Activated CD4-positive, alpha-beta T cell treated with anti-CD3 and anti-CD28 coated beads, Interleukin-2, amount 10 ng/mL, durations not matched to agents 24 days and 14 days (primary cell): ENCODE measurements at regions not wholly inside any gene's neighbourhood (a gene's known extent, or its start where the extent isn't known, plus 50 kb on each side); places are given as distances from the start of the nearest gene placed in this dataset.

Experiments
- DNase-seq: peaks from one replicate; pipeline ENCODE4 v3.0.0; 2022
- H3K27ac Mint-ChIP-seq: one replicate; pipeline ENCODE4 v1.8.0; 2022; ENCODE audit warnings: mild to moderate bottlenecking, mixed read lengths
- H3K27me3 Mint-ChIP-seq: one replicate; pipeline ENCODE4 v1.8.0; 2022; ENCODE audit warnings: mixed read lengths
- H3K36me3 Mint-ChIP-seq: one replicate; pipeline ENCODE4 v1.8.0; 2022; ENCODE audit warnings: low read depth, mild to moderate bottlenecking, mixed read lengths
- H3K4me1 Mint-ChIP-seq: one replicate; pipeline ENCODE4 v1.8.0; 2021; ENCODE audit warnings: mixed read lengths
- H3K4me3 Mint-ChIP-seq: one replicate; pipeline ENCODE4 v1.8.0; 2022; ENCODE audit warnings: mild to moderate bottlenecking, moderate library complexity, mixed read lengths
- H3K9me3 Mint-ChIP-seq: one replicate; pipeline ENCODE4 v1.8.0; 2021; ENCODE audit warnings: mixed read lengths
- intact Hi-C: fragments of 100-400 bp; cut with micrococcal nuclease; formaldehyde crosslinking; loops from one replicate; pipeline ENCODE4 v1.15.1; 2023

GRCh38 chr3:118029049-118029448, 1005.6 kb downstream of the IGSF11 start:
- no peak overlapping the region for H3K4me3 Mint-ChIP-seq
- no peak overlapping the region for H3K27ac Mint-ChIP-seq
- H3K4me1 Mint-ChIP-seq, result no peaks in the 10 kb centered on the region
- intact Hi-C loops, result no loop called here
- no peaks in the 10 kb centered on the region for H3K36me3 Mint-ChIP-seq
- H3K9me3 Mint-ChIP-seq, result peaks cover 4% of the 10 kb centered on the region
- H3K27me3 Mint-ChIP-seq, result no peaks in the 10 kb centered on the region
- no peak for DNase-seq

- DNase-seq, result no peak
- no peaks in the 10 kb centered on the region for H3K27me3 Mint-ChIP-seq
- H3K4me1 Mint-ChIP-seq, result no peaks in the 10 kb centered on the region
- no peaks in the 10 kb centered on the region for H3K36me3 Mint-ChIP-seq
- no peak overlapping the region for H3K27ac Mint-ChIP-seq
- intact Hi-C loops, result no loop called here
- no peak overlapping the region for H3K4me3 Mint-ChIP-seq
- H3K9me3 Mint-ChIP-seq, result peaks cover 7% of the 10 kb centered on the region
Measured at GRCh38 chr3:118036215-118036614, 998.4 kb downstream of the IGSF11 start.

GRCh38 chr3:118055381-118055780, 979.3 kb downstream of the IGSF11 start:
- H3K4me3 Mint-ChIP-seq, result no peak overlapping the region
- H3K27ac Mint-ChIP-seq, result no peak overlapping the region
- no peaks in the 10 kb centered on the region for H3K27me3 Mint-ChIP-seq
- no peaks in the 10 kb centered on the region for H3K9me3 Mint-ChIP-seq
- H3K4me1 Mint-ChIP-seq, result no peaks in the 10 kb centered on the region
- no peak for DNase-seq
- no peaks in the 10 kb centered on the region for H3K36me3 Mint-ChIP-seq
- intact Hi-C loops, result no loop called here

GRCh38 chr3:118057086-118057485, 977.6 kb downstream of the IGSF11 start:
- Mint-ChIP-seq H3K27ac (no peak overlapping the region), H3K36me3 (no peaks in the 10 kb centered on the region), H3K4me1 (no peaks in the 10 kb centered on the region), H3K9me3 (no peaks in the 10 kb centered on the region), H3K27me3 (no peaks in the 10 kb centered on the region), H3K4me3 (no peak overlapping the region)
- intact Hi-C loops, result no loop called here
- no peak for DNase-seq

GRCh38 chr3:118059096-118059495, 975.5 kb downstream of the IGSF11 start:
- Mint-ChIP-seq H3K9me3 (no peaks in the 10 kb centered on the region), H3K27ac (no peak overlapping the region), H3K36me3 (no peaks in the 10 kb centered on the region), H3K4me1 (no peaks in the 10 kb centered on the region), H3K27me3 (no peaks in the 10 kb centered on the region), H3K4me3 (no peak overlapping the region)
- no peak for DNase-seq
- intact Hi-C loops, result no loop called here

GRCh38 chr3:118067439-118067838, 967.2 kb downstream of the IGSF11 start:
- intact Hi-C loops, result no loop called here

GRCh38 chr3:118075873-118076272, 958.8 kb downstream of the IGSF11 start:
- intact Hi-C loops, result no loop called here
- H3K9me3 Mint-ChIP-seq, result peaks cover 13% of the 10 kb centered on the region
- no peak overlapping the region for H3K4me3 Mint-ChIP-seq
- DNase-seq, result no peak
- no peaks in the 10 kb centered on the region for H3K27me3 Mint-ChIP-seq
- H3K36me3 Mint-ChIP-seq, result no peaks in the 10 kb centered on the region
- H3K4me1 Mint-ChIP-seq, result no peaks in the 10 kb centered on the region
- no peak overlapping the region for H3K27ac Mint-ChIP-seq

More at GRCh38 chr3:118067439-118067838, 967.2 kb downstream of the IGSF11 start:
- no peaks in the 10 kb centered on the region for H3K27me3 Mint-ChIP-seq
- DNase-seq, result no peak
- H3K36me3 Mint-ChIP-seq, result no peaks in the 10 kb centered on the region
- H3K27ac Mint-ChIP-seq, result no peak overlapping the region
- no peak overlapping the region for H3K4me3 Mint-ChIP-seq
- no peaks in the 10 kb centered on the region for H3K9me3 Mint-ChIP-seq
- H3K4me1 Mint-ChIP-seq, result no peaks in the 10 kb centered on the region

GRCh38 chr3:118077332-118077731, 957.3 kb downstream of the IGSF11 start:
- DNase-seq, result no peak
- Mint-ChIP-seq H3K36me3 (no peaks in the 10 kb centered on the region), H3K27ac (no peak overlapping the region), H3K4me1 (no peaks in the 10 kb centered on the region), H3K9me3 (peaks cover 13% of the 10 kb centered on the region), H3K27me3 (no peaks in the 10 kb centered on the region), H3K4me3 (no peak overlapping the region)
- intact Hi-C loops, result no loop called here

GRCh38 chr3:118080889-118081288, 953.8 kb downstream of the IGSF11 start:
- intact Hi-C loops, result no loop called here
- Mint-ChIP-seq H3K27ac (no peak overlapping the region), H3K36me3 (no peaks in the 10 kb centered on the region), H3K4me1 (no peaks in the 10 kb centered on the region), H3K9me3 (no peaks in the 10 kb centered on the region), H3K27me3 (no peaks in the 10 kb centered on the region), H3K4me3 (no peak overlapping the region)
- no peak for DNase-seq

- Mint-ChIP-seq H3K27me3 (no peaks in the 10 kb centered on the region), H3K4me1 (no peaks in the 10 kb centered on the region), H3K9me3 (peaks cover 4% of the 10 kb centered on the region), H3K36me3 (no peaks in the 10 kb centered on the region), H3K4me3 (no peak overlapping the region), H3K27ac (no peak overlapping the region)
- intact Hi-C loops, result no loop called here
- no peak for DNase-seq
Measured at GRCh38 chr3:118088696-118089095, 946.0 kb downstream of the IGSF11 start.

GRCh38 chr3:118089563-118089962, 945.1 kb downstream of the IGSF11 start:
- Mint-ChIP-seq H3K36me3 (no peaks in the 10 kb centered on the region), H3K9me3 (peaks cover 4% of the 10 kb centered on the region), H3K4me1 (no peaks in the 10 kb centered on the region), H3K4me3 (no peak overlapping the region), H3K27ac (no peak overlapping the region), H3K27me3 (no peaks in the 10 kb centered on the region)
- no peak for DNase-seq
- intact Hi-C loops, result no loop called here

- intact Hi-C loops, result no loop called here
- Mint-ChIP-seq H3K36me3 (no peaks in the 10 kb centered on the region), H3K27me3 (no peaks in the 10 kb centered on the region), H3K4me3 (no peak overlapping the region), H3K9me3 (peaks cover 10% of the 10 kb centered on the region), H3K27ac (no peak overlapping the region), H3K4me1 (no peaks in the 10 kb centered on the region)
- no peak for DNase-seq
Measured at GRCh38 chr3:118097226-118097625, 937.4 kb downstream of the IGSF11 start.

- peaks cover 10% of the 10 kb centered on the region for H3K9me3 Mint-ChIP-seq
- H3K4me3 Mint-ChIP-seq, result no peak overlapping the region
- intact Hi-C loops, result no loop called here
- no peaks in the 10 kb centered on the region for H3K36me3 Mint-ChIP-seq
- no peak for DNase-seq
- H3K27me3 Mint-ChIP-seq, result no peaks in the 10 kb centered on the region
- H3K27ac Mint-ChIP-seq, result no peak overlapping the region
- no peaks in the 10 kb centered on the region for H3K4me1 Mint-ChIP-seq
Measured at GRCh38 chr3:118097660-118098059, 937.0 kb downstream of the IGSF11 start.

- Mint-ChIP-seq H3K4me1 (no peaks in the 10 kb centered on the region), H3K36me3 (no peaks in the 10 kb centered on the region), H3K27me3 (no peaks in the 10 kb centered on the region), H3K4me3 (no peak overlapping the region), H3K9me3 (peaks cover 10% of the 10 kb centered on the region), H3K27ac (no peak overlapping the region)
- no peak for DNase-seq
- intact Hi-C loops, result no loop called here
Measured at GRCh38 chr3:118098827-118099226, 935.8 kb downstream of the IGSF11 start.

GRCh38 chr3:118101891-118102290, 932.8 kb downstream of the IGSF11 start:
- H3K9me3 Mint-ChIP-seq, result peaks cover 8% of the 10 kb centered on the region
- H3K27ac Mint-ChIP-seq, result no peak overlapping the region

More at GRCh38 chr3:118101891-118102290, 932.8 kb downstream of the IGSF11 start:
- Mint-ChIP-seq H3K4me1 (no peaks in the 10 kb centered on the region), H3K27me3 (no peaks in the 10 kb centered on the region), H3K4me3 (no peak overlapping the region), H3K36me3 (no peaks in the 10 kb centered on the region)
- intact Hi-C loops, result no loop called here
- no peak for DNase-seq
